WI38 (cell line): ENCODE measurements at regions not wholly inside any gene's neighbourhood (a gene's known extent, or its start where the extent isn't known, plus 50 kb on each side); places are given as distances from the start of the nearest gene placed in this dataset.

ENCODE experiments used
- H3K4me3 ChIP-seq: 2 replicates; pipeline ENCODE4 v1.5.1; 2011; ENCODE audit warnings: low read depth, mild to moderate bottlenecking, control low read depth, low read length
- TF ChIP-seq, protein P1 (sequence below): IDR thresholded peaks from 2 replicates; pipeline ENCODE4 v1.5.1; 2012; ENCODE audit warnings: low read depth, mild to moderate bottlenecking, control low read depth, low read length

GRCh38 chr6:154598399-154598798 is 87.9 kb upstream of the CNKSR3 start:
- TF ChIP-seq, protein P1, sequence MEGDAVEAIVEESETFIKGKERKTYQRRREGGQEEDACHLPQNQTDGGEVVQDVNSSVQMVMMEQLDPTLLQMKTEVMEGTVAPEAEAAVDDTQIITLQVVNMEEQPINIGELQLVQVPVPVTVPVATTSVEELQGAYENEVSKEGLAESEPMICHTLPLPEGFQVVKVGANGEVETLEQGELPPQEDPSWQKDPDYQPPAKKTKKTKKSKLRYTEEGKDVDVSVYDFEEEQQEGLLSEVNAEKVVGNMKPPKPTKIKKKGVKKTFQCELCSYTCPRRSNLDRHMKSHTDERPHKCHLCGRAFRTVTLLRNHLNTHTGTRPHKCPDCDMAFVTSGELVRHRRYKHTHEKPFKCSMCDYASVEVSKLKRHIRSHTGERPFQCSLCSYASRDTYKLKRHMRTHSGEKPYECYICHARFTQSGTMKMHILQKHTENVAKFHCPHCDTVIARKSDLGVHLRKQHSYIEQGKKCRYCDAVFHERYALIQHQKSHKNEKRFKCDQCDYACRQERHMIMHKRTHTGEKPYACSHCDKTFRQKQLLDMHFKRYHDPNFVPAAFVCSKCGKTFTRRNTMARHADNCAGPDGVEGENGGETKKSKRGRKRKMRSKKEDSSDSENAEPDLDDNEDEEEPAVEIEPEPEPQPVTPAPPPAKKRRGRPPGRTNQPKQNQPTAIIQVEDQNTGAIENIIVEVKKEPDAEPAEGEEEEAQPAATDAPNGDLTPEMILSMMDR, result no peak
- H3K4me3 ChIP-seq, result no peak overlapping the region

- TF ChIP-seq, protein P1, result no peak
These were observed 91.8 kb upstream of the CNKSR3 start for GRCh38 chr6:154602296-154602695.

GRCh38 chr6:154602708-154603107 is 92.2 kb upstream of the CNKSR3 start:
- H3K4me3 ChIP-seq, result no peak overlapping the region
- TF ChIP-seq, protein P1, result no peak

More at GRCh38 chr6:154602296-154602695, 91.8 kb upstream of the CNKSR3 start:
- H3K4me3 ChIP-seq, result no peak overlapping the region

DNA sequence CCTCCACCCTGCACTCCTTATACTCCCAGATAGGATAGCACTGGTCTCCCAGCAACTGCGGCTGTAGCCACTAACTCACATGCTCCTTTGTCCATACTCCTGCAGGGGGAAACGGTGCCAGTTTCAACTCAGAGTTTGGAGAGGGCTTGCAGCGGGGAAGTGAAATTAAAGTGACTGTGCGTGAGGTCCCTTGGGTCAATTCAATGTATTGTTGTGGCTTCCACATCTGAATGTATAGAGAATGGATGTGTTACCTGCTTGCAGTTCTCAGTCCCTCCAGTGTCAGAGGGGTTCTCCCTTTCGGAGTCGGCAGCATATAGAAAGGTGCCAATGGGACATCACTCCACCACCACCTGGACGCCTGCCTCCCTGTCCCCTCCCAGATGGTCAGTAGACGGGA is 93.6 kb upstream of the CNKSR3 start:
- TF ChIP-seq, protein P1, result no peak
- no peak overlapping the region for H3K4me3 ChIP-seq

GRCh38 chr6:154605178-154605881 is 94.8 kb upstream of the CNKSR3 start:
- TF ChIP-seq, protein P1, result no peak
- H3K4me3 ChIP-seq, result no peak overlapping the region

- H3K4me3 ChIP-seq, result no peak overlapping the region
- TF ChIP-seq, protein P1, result no peak
These were observed 95.4 kb upstream of the CNKSR3 start for GRCh38 chr6:154605882-154606370.

DNA sequence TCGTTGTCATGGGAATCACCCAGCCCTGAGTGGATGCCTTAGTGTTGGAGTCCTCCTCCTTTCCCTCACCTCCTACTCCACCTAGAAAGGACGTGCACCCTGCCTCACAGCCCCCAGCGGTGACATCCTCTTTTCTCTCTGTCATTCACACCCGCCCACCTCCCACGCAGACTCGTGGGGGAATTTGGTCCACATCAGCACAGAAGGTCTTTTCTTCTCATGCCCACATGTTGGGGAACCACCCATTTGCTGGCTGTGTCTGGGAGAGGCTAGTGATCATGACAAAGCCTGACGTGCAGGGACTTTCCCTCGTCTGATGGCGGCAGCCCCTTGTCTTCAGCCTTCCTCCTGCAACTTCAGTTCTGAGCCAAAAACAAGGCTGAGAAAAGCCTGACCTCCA is 96.0 kb upstream of the CNKSR3 start:
- TF ChIP-seq, protein P1, result no peak
- no peak overlapping the region for H3K4me3 ChIP-seq
